Right cardiac atrium (tissue), 5 donors: ENCODE measurements at regions not wholly inside any gene's neighbourhood (a gene's known extent, or its start where the extent isn't known, plus 50 kb on each side); places are given as distances from the start of the nearest gene placed in this dataset.

Source experiments
- ATAC-seq, 2 donors: fragments of 200-7000 bp; cut with Tn5 transposase; one replicate each; pipeline versions ENCODE4 v1.8.0 to v1.9.1; 2020; ENCODE audit warnings: moderate library complexity in 2 of 2, mild to moderate bottlenecking in 1 of 2
- DNase-seq, 3 donors: peaks; one replicate each; pipeline ENCODE4 v3.0.0-alpha.2; 2020
- H3K27ac ChIP-seq: one replicate; pipeline ENCODE4 v1.5.1; 2013; ENCODE audit warnings: mild to moderate bottlenecking, low read length, control low read depth, moderate library complexity
- H3K27me3 ChIP-seq: one replicate; pipeline ENCODE4 v1.6.1; 2013; ENCODE audit not compliant: control insufficient read depth, insufficient read depth
- H3K4me1 ChIP-seq: one replicate; pipeline ENCODE4 v1.6.1; 2013; ENCODE audit warnings: low read length; ENCODE audit not compliant: control insufficient read depth, insufficient read depth
- H3K4me3 ChIP-seq: one replicate; pipeline ENCODE4 v1.5.1; 2013; ENCODE audit warnings: low read length, control low read depth
- H3K9me3 ChIP-seq: one replicate; pipeline ENCODE4 v1.6.1; 2013; ENCODE audit warnings: low read length; ENCODE audit not compliant: control insufficient read depth
- WGBS: extraction: QIAGEN DNeasy Blood & Tissue Kit; methylation state at CpG from one replicate; pipeline ENCODE4 v1.1.7; 2013; 5-methylcytosine and 5-hydroxymethylcytosine counted together
- intact Hi-C, 4 donors: fragments of 100-400 bp; cut with DNase I; formaldehyde crosslinking; loops; one replicate each; pipeline versions ENCODE4 v1.11.0 to v1.14.0; 2022 to 2023
- donor health status: healthy with polysubstance abuse.
- donor health status: DM: no; HTN: yes; CAD: no.
- donor health status: DM: no; HTN: no; CAD: no.
- donor health status: DM: no; HTN: yes; CAD: no; lungs with severe emphysema.
- donor health status: DM: yes; HTN: yes; CAD: no.

DNA sequence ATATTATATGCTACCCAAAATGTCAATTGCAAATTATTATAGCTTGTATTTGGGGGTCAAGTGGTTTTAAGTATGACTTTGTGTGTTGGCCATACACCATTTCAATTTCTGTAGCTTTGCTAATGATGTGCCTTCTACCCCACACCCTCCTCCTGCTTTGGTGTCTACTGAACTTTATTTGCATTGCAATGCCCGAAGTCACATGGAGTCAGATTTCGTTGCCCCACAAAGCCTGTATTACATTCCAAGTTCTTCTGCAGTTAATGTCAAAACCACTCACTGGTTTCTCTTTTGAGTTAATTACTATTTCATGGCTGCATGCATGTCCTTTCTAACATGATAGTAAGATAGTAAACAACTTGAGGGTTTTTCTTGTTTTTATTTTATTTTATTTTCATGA, 528.9 kb downstream of the RIT2 start:
- no peaks in the 10 kb centered on the region for H3K4me1 ChIP-seq
- intact Hi-C loops, result no loop called here
- no peak overlapping the region for H3K4me3 ChIP-seq
- no peaks in the 10 kb centered on the region for H3K27me3 ChIP-seq
- no peaks in the 10 kb centered on the region for H3K9me3 ChIP-seq
- WGBS, result 80% methylated on average over 2 of the region's 2 CpGs
- ATAC-seq (no peak), DNase-seq (no peak)
- no peak overlapping the region for H3K27ac ChIP-seq

GRCh38 chr18:42588786-42589185, 526.7 kb downstream of the RIT2 start:
- no peaks in the 10 kb centered on the region for H3K9me3 ChIP-seq
- no peak overlapping the region for H3K4me3 ChIP-seq
- ATAC-seq (no peak), DNase-seq (no peak)
- no peaks in the 10 kb centered on the region for H3K4me1 ChIP-seq
- no peak overlapping the region for H3K27ac ChIP-seq
- WGBS, result 50% methylated on average over 3 of the region's 3 CpGs
- intact Hi-C loops, result no loop called here
- no peaks in the 10 kb centered on the region for H3K27me3 ChIP-seq

DNA sequence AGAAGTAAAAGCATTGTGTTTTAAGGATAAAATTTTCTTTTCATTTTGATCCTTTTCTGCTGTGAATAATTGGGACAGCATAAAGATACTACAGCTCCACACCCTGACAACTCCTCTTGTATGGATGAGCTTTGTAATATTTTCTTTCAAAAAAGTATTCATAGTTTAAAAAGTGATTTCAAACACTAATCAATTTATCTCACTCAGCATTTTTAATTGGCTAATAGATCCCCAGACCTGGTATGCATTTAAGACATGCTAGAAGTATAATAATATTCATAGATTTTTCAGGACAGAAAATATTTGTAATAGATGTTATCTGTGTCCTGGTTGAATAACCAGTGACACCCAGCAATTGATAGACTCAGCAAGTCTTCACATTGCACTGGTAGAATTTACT, 510.7 kb downstream of the RIT2 start:
- Histone ChIP-seq H3K4me1 (no peaks in the 10 kb centered on the region), H3K27me3 (no peaks in the 10 kb centered on the region), H3K4me3 (no peak overlapping the region), H3K27ac (no peak overlapping the region), H3K9me3 (no peaks in the 10 kb centered on the region)
- DNase-seq (no peak), ATAC-seq (no peak)
- intact Hi-C loops, result no loop called here

- intact Hi-C loops, result no loop called here
- Histone ChIP-seq H3K9me3 (no peaks in the 10 kb centered on the region), H3K4me3 (no peak overlapping the region), H3K4me1 (no peaks in the 10 kb centered on the region), H3K27me3 (no peaks in the 10 kb centered on the region), H3K27ac (no peak overlapping the region)
- no peak for DNase-seq
- no peak for ATAC-seq
- WGBS, result 69% methylated on average over 4 of the region's 4 CpGs
Measured at GRCh38 chr18:42606886-42607495, 508.5 kb downstream of the RIT2 start.

DNA sequence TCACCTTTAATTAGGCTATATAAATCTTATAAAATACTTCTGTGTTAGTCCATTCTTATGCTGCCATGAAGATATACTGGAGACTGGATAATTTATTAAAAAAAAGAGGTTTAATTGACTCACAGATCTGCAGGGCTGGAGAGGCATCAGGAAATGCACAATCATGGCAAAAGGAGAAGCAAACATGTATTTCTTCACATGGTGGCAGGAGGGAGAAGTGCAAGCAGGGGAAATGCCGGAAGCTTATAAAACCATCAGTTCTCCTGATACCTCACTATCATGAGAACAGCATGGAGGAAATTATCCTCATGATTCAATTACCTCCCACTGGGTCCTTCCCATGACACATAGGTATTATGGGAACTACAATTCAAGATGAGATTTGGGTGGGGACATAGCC, 504.4 kb downstream of the RIT2 start:
- H3K4me3 ChIP-seq, result no peak overlapping the region
- H3K27me3 ChIP-seq, result no peaks in the 10 kb centered on the region
- H3K4me1 ChIP-seq, result no peaks in the 10 kb centered on the region
- DNase-seq (no peak), ATAC-seq (no peak)
- H3K9me3 ChIP-seq, result no peaks in the 10 kb centered on the region
- no peak overlapping the region for H3K27ac ChIP-seq
- intact Hi-C loops, result no loop called here
- WGBS, result 94% methylated on average over 1 of the region's 1 CpG

- Histone ChIP-seq H3K27me3 (no peaks in the 10 kb centered on the region), H3K4me1 (no peaks in the 10 kb centered on the region), H3K4me3 (no peak overlapping the region), H3K9me3 (no peaks in the 10 kb centered on the region), H3K27ac (no peak overlapping the region)
- intact Hi-C loops, result no loop called here
- DNase-seq (peak in 2 of 3 donors; percentile 24 to 53), ATAC-seq (peak; percentile 89 to 91)
- WGBS, result 20% methylated on average over 2 of the region's 2 CpGs
Measured at GRCh38 chr18:42614619-42615293, 500.7 kb downstream of the RIT2 start.

DNA sequence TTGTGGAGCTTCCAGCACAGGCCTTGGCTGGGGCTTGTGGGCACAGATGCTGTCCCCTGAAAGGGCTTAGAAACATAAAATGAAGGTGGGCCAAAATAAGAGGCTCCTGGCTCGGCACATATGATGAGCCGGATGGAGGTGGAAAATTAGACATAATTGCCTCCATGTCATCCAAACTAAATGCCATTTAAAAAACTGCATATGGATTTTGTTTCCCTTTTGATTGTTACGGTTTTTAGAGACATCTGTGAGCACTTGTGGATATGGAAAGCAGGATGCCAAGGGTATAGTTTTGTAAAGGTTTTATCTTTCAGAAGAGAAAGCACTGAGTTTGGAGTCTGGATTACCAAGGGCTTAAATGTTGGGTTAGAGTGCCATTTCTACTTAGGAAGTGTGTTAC, 498.3 kb downstream of the RIT2 start:
- ATAC-seq (no peak), DNase-seq (no peak)
- Histone ChIP-seq H3K27ac (no peak overlapping the region), H3K4me1 (no peaks in the 10 kb centered on the region), H3K9me3 (no peaks in the 10 kb centered on the region), H3K4me3 (no peak overlapping the region), H3K27me3 (no peaks in the 10 kb centered on the region)
- intact Hi-C loops, result no loop called here
- WGBS, result 89% methylated on average over 3 of the region's 3 CpGs

- DNase-seq (no peak), ATAC-seq (no peak)
- H3K4me3 ChIP-seq, result no peak overlapping the region
- intact Hi-C loops, result no loop called here
- no peaks in the 10 kb centered on the region for H3K4me1 ChIP-seq
- H3K27ac ChIP-seq, result no peak overlapping the region
- no peaks in the 10 kb centered on the region for H3K27me3 ChIP-seq
- H3K9me3 ChIP-seq, result no peaks in the 10 kb centered on the region
- whole genome bisulfite sequencing, result 86% methylated on average over 1 of the region's 1 CpG
Measured at GRCh38 chr18:42619771-42620170, 495.7 kb downstream of the RIT2 start.

DNA sequence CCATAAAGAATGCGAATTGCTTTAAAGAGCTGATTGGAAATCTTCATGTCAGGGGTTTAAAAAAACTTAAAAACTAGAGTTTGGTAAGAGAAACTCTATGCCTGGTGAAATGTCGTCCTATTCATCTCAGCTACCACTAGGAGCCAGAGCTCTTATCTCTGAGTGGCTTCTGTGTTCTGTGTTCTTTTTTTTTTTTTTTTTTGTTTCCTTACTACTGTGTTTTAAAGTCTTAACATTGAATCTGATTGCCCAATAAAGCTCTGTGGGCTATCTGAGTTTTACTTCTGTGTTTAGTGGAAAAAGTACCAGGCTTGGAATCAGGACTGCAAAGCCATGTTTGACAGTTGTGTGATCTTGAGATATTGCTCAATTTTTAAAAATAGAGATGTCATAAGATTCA, 494.8 kb downstream of the RIT2 start:
- no peak overlapping the region for H3K4me3 ChIP-seq
- no peak overlapping the region for H3K27ac ChIP-seq
- ATAC-seq (no peak), DNase-seq (no peak)
- H3K9me3 ChIP-seq, result no peaks in the 10 kb centered on the region
- no peaks in the 10 kb centered on the region for H3K4me1 ChIP-seq
- no peaks in the 10 kb centered on the region for H3K27me3 ChIP-seq
- 38% methylated on average over 2 of the region's 2 CpGs for WGBS
- intact Hi-C loops, result no loop called here

DNA sequence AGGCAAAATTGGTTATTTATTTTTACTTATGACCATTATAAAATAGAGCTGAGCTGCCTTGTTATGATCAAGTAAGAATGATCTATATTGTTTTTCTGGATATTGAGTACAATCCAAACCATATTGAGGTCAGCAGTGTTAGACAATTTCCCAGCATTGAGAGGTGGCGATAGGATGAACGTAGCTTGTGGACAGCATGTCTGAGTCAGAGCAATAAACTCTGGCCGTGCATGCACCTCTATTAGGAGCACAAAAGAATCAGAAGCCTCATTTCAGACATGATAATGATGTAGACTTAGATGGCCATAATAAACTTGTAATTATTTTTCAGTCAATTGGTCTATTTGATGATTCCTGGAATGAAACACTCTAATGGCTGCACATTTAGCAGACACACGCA, 491.6 kb downstream of the RIT2 start:
- Histone ChIP-seq H3K4me3 (no peak overlapping the region), H3K4me1 (no peaks in the 10 kb centered on the region)
- 85% methylated on average over 4 of the region's 4 CpGs for WGBS

GRCh38 chr18:42632801-42633200, 482.7 kb downstream of the RIT2 start:
- Histone ChIP-seq H3K27ac (no peak overlapping the region), H3K27me3 (no peaks in the 10 kb centered on the region), H3K4me1 (no peaks in the 10 kb centered on the region), H3K4me3 (no peak overlapping the region), H3K9me3 (no peaks in the 10 kb centered on the region)
- DNase-seq (no peak), ATAC-seq (no peak)
- WGBS, result 46% methylated on average over 1 of the region's 1 CpG
- intact Hi-C loops, result no loop called here

More for the DNA sequence above, 491.6 kb downstream of the RIT2 start:
- ATAC-seq, result no peak
- H3K27ac ChIP-seq, result no peak overlapping the region
- intact Hi-C loops, result no loop called here
- H3K27me3 ChIP-seq, result no peaks in the 10 kb centered on the region
- H3K9me3 ChIP-seq, result no peaks in the 10 kb centered on the region
- DNase-seq, result no peak
